ENCODE measurements at regions not wholly inside any gene's neighbourhood (a gene's known extent, or its start where the extent isn't known, plus 50 kb on each side); places are given as distances from the start of the nearest gene placed in this dataset.

GRCh38 chr18:41643427-41643826 is 311.6 kb upstream of the PIK3C3 start:
- TF ChIP-seq, protein P1, sequence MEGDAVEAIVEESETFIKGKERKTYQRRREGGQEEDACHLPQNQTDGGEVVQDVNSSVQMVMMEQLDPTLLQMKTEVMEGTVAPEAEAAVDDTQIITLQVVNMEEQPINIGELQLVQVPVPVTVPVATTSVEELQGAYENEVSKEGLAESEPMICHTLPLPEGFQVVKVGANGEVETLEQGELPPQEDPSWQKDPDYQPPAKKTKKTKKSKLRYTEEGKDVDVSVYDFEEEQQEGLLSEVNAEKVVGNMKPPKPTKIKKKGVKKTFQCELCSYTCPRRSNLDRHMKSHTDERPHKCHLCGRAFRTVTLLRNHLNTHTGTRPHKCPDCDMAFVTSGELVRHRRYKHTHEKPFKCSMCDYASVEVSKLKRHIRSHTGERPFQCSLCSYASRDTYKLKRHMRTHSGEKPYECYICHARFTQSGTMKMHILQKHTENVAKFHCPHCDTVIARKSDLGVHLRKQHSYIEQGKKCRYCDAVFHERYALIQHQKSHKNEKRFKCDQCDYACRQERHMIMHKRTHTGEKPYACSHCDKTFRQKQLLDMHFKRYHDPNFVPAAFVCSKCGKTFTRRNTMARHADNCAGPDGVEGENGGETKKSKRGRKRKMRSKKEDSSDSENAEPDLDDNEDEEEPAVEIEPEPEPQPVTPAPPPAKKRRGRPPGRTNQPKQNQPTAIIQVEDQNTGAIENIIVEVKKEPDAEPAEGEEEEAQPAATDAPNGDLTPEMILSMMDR (IDR thresholded peaks at IDR 0.05), result no peak
- no peak for TF ChIP-seq POLR2A (IDR thresholded peaks at IDR 0.05)
